Endothelial cell of umbilical vein (primary cell): ENCODE measurements at regions not wholly inside any gene's neighbourhood (a gene's known extent, or its start where the extent isn't known, plus 50 kb on each side); places are given as distances from the start of the nearest gene placed in this dataset.
"Not testable (repeated sequence)": the region's sequence is repeated elsewhere in the genome, so short reads cannot be mapped to it uniquely, and the experiment has no call there.

ENCODE experiments used
- BruUV-seq: library from RNA; stranded (reverse); fragments of 400-500 nt; replicated peaks from 2 replicates; lab custom pipeline; 2021; lab: Mats Ljungman, UMichigan
- CTCF ChIA-PET: fragments of 300-600, 350-600 bp; sonication (Branson Sonifier 250); formaldehyde crosslinking; loops from one replicate; lab custom pipeline; 2021; ENCODE audit warnings: antibody characterized with exemption, inconsistent platforms; lab: Charles Lee
- POLR2A ChIA-PET: fragments of 300-600, 350-600 bp; sonication (Branson Sonifier 250); formaldehyde crosslinking; loops from one replicate; lab custom pipeline; 2021; ENCODE audit warnings: antibody characterized with exemption, inconsistent platforms; lab: Charles Lee
- DNase-seq: peaks from one replicate; pipeline ENCODE4 v3.0.0-alpha.2; 2011; ENCODE audit warnings: low read depth, low spot score
- FAIRE-seq: peaks from 2 replicates; lab custom pipeline; 2011; peaks lifted over from hg19 to GRCh38; lab: Jason Lieb, UNC
- H2AFZ ChIP-seq: 2 replicates; pipeline ENCODE4 v1.6.0; 2012; ENCODE audit warnings: low read depth, low read length, control low read depth, inconsistent platforms
- H3K27ac ChIP-seq: 2 replicates; pipeline ENCODE4 v1.5.1; 2011; ENCODE audit warnings: low read depth, mild to moderate bottlenecking, control low read depth, low read length, moderate library complexity; ENCODE audit not compliant: insufficient read depth
- H3K27me3 ChIP-seq, 2 experiments: 2 replicates each; pipeline versions ENCODE4 v1.6.0 to v1.6.1; 2011; ENCODE audit warnings: low read length in 2 of 2, mixed read lengths in 1 of 2; ENCODE audit not compliant: control insufficient read depth in 2 of 2, insufficient read depth in 2 of 2
- H3K36me3 ChIP-seq, 2 experiments: 2 replicates in 1 of 2; 3 replicates in 1 of 2; pipeline ENCODE4 v1.5.1; 2011; ENCODE audit warnings: low read length in 2 of 2, mild to moderate bottlenecking in 1 of 2, moderate library complexity in 1 of 2; ENCODE audit not compliant: control insufficient read depth in 2 of 2, insufficient read depth in 2 of 2; ENCODE audit errors: extremely low read depth in 1 of 2
- H3K4me1 ChIP-seq: 3 replicates; pipeline ENCODE4 v1.5.1; 2011; ENCODE audit warnings: mild to moderate bottlenecking, low read length; ENCODE audit not compliant: control insufficient read depth, insufficient read depth; ENCODE audit errors: extremely low read depth
- H3K4me2 ChIP-seq: 2 replicates; pipeline ENCODE4 v1.6.1; 2011; ENCODE audit warnings: low read length, control low read depth, mixed read lengths; ENCODE audit not compliant: insufficient read depth
- H3K4me3 ChIP-seq, 3 experiments: fragments of 200-600 bp in 1 of 3; sonication (generic), shearing (Covaris generic) in 1 of 3; replicated peaks in 1 of 3; 2 replicates each; pipeline ENCODE4 v1.5.1; 2011 to 2016; ENCODE audit warnings: control low read depth in 3 of 3, low read length in 3 of 3, mild to moderate bottlenecking in 2 of 3, inconsistent platforms in 1 of 3, low read depth in 1 of 3, moderate library complexity in 1 of 3; ENCODE audit not compliant: insufficient read depth in 1 of 3
- H3K79me2 ChIP-seq: 2 replicates; pipeline ENCODE4 v1.6.0; 2012; ENCODE audit warnings: low read length, inconsistent platforms; ENCODE audit not compliant: control insufficient read depth, insufficient read depth
- H3K9ac ChIP-seq: replicated peaks from 2 replicates; pipeline ENCODE3; 2011; ENCODE audit warnings: low read length, control low read depth; ENCODE audit not compliant: insufficient read depth; ENCODE audit errors: extremely low read depth
- H3K9me1 ChIP-seq: replicated peaks from 3 replicates; pipeline ENCODE4 v1.6.0; 2011; ENCODE audit warnings: mild to moderate bottlenecking, low read length; ENCODE audit not compliant: control insufficient read depth, insufficient read depth; ENCODE audit errors: extremely low read depth
- H3K9me3 ChIP-seq: replicated peaks from 2 replicates; pipeline ENCODE4 v1.5.1; 2012; ENCODE audit warnings: low read length, inconsistent platforms; ENCODE audit not compliant: control insufficient read depth, insufficient read depth
- H4K20me1 ChIP-seq: replicated peaks from 2 replicates; pipeline ENCODE3; 2011; ENCODE audit warnings: mild to moderate bottlenecking, low read length; ENCODE audit not compliant: control insufficient read depth, insufficient read depth; ENCODE audit errors: extremely low read depth
- EZH2 ChIP-seq: IDR thresholded peaks from 2 replicates; pipeline ENCODE4 v1.6.1; 2012; ENCODE audit warnings: borderline replicate concordance, low read depth, mild to moderate bottlenecking, moderate library complexity, low read length, inconsistent platforms; ENCODE audit not compliant: severe bottlenecking
- FOS ChIP-seq: IDR thresholded peaks from 2 replicates; pipeline ENCODE4 v1.6.1; 2011; ENCODE audit warnings: mild to moderate bottlenecking, low read length, moderate library complexity, borderline replicate concordance; ENCODE audit not compliant: insufficient read depth
- GATA2 ChIP-seq: IDR thresholded peaks from 2 replicates; pipeline ENCODE4 v1.7.0; 2011; ENCODE audit warnings: low read depth, mild to moderate bottlenecking, moderate library complexity, mixed read lengths, low read length; ENCODE audit not compliant: insufficient read length, insufficient read depth
- JUN ChIP-seq: IDR thresholded peaks from 2 replicates; pipeline ENCODE4 v1.6.1; 2011; ENCODE audit warnings: borderline replicate concordance, low read depth; ENCODE audit not compliant: insufficient read length, insufficient read depth
- MAX ChIP-seq: IDR thresholded peaks from 2 replicates; pipeline ENCODE4 v1.6.1; 2011; ENCODE audit not compliant: insufficient read depth, insufficient read length
- MYC ChIP-seq: IDR thresholded peaks from one replicate; pipeline ENCODE4 v1.6.1; 2011; ENCODE audit warnings: mild to moderate bottlenecking, low read depth, low read length
- POLR2A ChIP-seq: IDR thresholded peaks from 2 replicates; pipeline ENCODE4 v1.6.1; 2012; ENCODE audit warnings: low read depth, mild to moderate bottlenecking, control low read depth, low read length
- POLR2AphosphoS5 ChIP-seq: IDR thresholded peaks from 2 replicates; pipeline ENCODE4 v1.6.1; 2012; ENCODE audit warnings: low read depth, mild to moderate bottlenecking, control low read depth, low read length, moderate library complexity; ENCODE audit not compliant: insufficient read depth
- dilution Hi-C: fragments of 300-500 bp; cut with MboI; formaldehyde crosslinking; loops from one replicate; pipeline ENCODE4 v1.15.0; 2019; ENCODE audit warnings: low sequenced_read_pairs; ENCODE audit not compliant: extremely low pct_ligation_motif_present
- intact Hi-C: fragments of 100-400 bp; cut with micrococcal nuclease; formaldehyde crosslinking; loops from one replicate; pipeline ENCODE4 v1.10.0; 2022
- TF ChIP-seq, protein P1 (sequence below), 2 donors: IDR thresholded peaks; 1 replicate in 1 of 2; 2 replicates in 1 of 2; pipeline ENCODE4 v1.5.1; 2011; ENCODE audit warnings: low read length in 2 of 2, mild to moderate bottlenecking in 2 of 2, moderate library complexity in 2 of 2, control low read depth in 1 of 2, inconsistent platforms in 1 of 2, low read depth in 1 of 2; ENCODE audit not compliant: insufficient read depth in 1 of 2; ENCODE audit errors: extremely low read depth in 1 of 2

DNA sequence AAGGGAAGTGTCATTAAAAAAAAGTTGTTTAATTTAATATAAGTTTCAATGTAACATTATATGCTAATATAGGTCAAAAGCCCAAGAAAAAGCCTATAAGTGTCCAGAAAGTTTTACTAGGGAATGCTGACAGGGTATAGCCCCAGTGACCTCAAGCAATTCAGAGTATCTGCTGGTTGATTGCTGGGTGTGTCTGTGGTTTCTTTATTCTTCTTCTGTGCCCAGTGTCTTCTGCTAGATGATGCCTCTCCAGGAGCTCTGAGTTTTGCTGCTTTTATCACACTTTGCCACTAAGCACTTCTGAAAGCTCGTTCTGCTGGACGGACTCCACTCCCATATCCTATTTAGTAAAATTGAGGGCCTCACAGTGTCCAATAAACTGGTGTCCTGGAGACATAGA, 212.2 kb upstream of the NRG3 start:
- intact Hi-C loops: no loop called here
- BruUV-seq: no TSS peak
- Histone ChIP-seq H3K27ac (no peak overlapping the region), H2AFZ (no peak overlapping the region), H3K4me1 (no peaks in the 10 kb centered on the region), H3K79me2 (no peaks in the 10 kb centered on the region), H3K9me3 (no peaks in the 10 kb centered on the region), H4K20me1 (no peaks in the 10 kb centered on the region), H3K9ac (no peak overlapping the region), H3K27me3 (no peaks in the 10 kb centered on the region), H3K4me3 (no peak overlapping the region), H3K4me2 (no peak overlapping the region), H3K36me3 (no peaks in the 10 kb centered on the region), H3K9me1 (no peaks in the 10 kb centered on the region)
- TF ChIP-seq POLR2AphosphoS5 (no peak), MAX (no peak), EZH2 (no peak), JUN (no peak), POLR2A (no peak), GATA2 (no peak), FOS (no peak), MYC (no peak)
- TF ChIP-seq, protein P1, sequence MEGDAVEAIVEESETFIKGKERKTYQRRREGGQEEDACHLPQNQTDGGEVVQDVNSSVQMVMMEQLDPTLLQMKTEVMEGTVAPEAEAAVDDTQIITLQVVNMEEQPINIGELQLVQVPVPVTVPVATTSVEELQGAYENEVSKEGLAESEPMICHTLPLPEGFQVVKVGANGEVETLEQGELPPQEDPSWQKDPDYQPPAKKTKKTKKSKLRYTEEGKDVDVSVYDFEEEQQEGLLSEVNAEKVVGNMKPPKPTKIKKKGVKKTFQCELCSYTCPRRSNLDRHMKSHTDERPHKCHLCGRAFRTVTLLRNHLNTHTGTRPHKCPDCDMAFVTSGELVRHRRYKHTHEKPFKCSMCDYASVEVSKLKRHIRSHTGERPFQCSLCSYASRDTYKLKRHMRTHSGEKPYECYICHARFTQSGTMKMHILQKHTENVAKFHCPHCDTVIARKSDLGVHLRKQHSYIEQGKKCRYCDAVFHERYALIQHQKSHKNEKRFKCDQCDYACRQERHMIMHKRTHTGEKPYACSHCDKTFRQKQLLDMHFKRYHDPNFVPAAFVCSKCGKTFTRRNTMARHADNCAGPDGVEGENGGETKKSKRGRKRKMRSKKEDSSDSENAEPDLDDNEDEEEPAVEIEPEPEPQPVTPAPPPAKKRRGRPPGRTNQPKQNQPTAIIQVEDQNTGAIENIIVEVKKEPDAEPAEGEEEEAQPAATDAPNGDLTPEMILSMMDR (IDR thresholded peaks at IDR 0.05; ENCODE audit: extremely low read depth in 1 of 2, insufficient read depth in 1 of 2, low read depth in 1 of 2, low read length in 2 of 2): no peak
- POLR2A ChIA-PET: no interaction called here
- no peak for FAIRE-seq
- no peak for DNase-seq
- CTCF ChIA-PET: no interaction called here
- dilution Hi-C loops: no loop called here

DNA sequence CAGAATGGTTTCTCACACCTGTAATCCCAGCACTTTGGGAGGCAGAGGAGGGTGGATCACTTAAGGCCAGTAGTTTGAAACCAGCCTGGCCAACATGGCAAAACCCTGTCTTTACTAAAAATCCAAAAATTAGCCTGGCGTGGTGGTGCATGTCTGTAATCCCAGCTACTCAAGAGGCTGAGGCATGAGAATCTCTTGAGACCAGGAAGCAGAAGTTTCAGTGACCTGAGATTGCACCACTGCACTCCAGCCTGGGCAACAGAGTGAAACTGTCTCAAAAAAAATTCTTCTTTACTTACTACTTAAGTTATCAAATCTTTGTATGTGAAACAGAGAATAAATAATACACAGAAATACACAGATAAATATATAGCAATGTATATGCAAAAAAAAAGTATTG, 210.2 kb upstream of the NRG3 start:
- H3K4me3 ChIP-seq, H4K20me1 ChIP-seq, H3K9me1 ChIP-seq, FAIRE-seq, H3K9me3 ChIP-seq, H3K27me3 ChIP-seq, DNase-seq, H2AFZ ChIP-seq, H3K9ac ChIP-seq, H3K36me3 ChIP-seq, H3K79me2 ChIP-seq, POLR2A ChIA-PET, H3K4me1 ChIP-seq, intact Hi-C loops, H3K27ac ChIP-seq, BruUV-seq, CTCF ChIA-PET, H3K4me2 ChIP-seq, dilution Hi-C loops: not testable (repeated sequence)
